ENCODE measurements at regions not wholly inside any gene's neighbourhood (a gene's known extent, or its start where the extent isn't known, plus 50 kb on each side); places are given as distances from the start of the nearest gene placed in this dataset.
"Not testable (repeated sequence)": the region's sequence is repeated elsewhere in the genome, so short reads cannot be mapped to it uniquely, and the experiment has no call there.

DNA sequence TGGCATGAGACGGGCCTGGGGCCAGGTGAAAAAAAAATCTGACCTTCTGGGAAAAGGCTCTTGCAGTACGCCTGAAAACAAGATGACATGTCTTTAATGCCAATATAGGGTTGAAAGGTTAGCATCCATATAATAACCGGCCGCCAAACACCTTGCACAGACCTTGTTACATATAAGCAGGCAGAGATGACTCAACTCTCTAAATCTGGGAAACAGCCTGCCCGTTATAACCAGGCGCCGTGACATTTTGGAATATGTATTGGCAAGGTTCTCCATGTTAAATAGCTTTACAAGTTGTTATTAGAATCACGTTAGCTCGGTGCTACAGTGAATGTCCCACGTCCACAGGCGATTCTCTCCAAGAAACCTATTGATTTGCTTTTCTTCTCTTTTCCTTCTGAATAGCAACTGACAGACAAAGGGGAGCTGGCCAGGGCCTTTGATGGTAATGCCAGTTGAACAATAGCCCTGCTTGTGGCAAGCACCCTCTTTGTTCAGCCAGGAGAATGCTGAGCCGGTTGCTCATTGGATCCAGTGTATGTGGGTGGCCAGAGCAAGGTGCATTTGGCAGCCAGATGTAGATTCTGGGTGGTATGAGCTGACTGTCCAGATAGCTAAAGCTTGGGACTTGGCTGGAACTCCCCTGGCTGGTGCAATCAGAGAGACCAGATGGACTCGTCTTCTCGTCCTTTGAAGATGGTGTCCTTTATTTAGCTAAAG is 80.1 kb upstream of the AUTS2 start:
- no peak for DNase-seq

- DNase-seq: no peak
These were observed 79.6 kb upstream of the AUTS2 start for GRCh38 chr7:69518705-69519077.

DNA sequence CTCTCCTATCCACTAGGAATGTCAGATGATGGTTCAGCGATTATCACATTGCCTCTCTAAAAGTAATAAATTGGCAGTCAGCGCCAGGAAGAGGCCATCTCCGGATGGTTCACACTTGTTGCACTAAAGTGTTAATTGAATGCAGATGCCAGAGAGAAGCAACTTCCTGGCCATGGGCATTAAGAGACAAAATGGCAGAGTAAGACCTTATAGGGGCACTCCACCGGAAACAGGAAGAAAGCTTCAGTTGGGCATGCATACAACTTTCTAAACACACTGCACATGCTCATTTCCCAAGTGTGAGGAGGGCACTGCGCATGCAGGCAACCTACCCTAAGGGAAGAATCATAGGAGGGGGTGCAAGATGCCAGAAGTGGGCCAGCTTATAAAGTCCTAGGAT is 71.7 kb upstream of the AUTS2 start:
- DNase-seq: no peak

DNA sequence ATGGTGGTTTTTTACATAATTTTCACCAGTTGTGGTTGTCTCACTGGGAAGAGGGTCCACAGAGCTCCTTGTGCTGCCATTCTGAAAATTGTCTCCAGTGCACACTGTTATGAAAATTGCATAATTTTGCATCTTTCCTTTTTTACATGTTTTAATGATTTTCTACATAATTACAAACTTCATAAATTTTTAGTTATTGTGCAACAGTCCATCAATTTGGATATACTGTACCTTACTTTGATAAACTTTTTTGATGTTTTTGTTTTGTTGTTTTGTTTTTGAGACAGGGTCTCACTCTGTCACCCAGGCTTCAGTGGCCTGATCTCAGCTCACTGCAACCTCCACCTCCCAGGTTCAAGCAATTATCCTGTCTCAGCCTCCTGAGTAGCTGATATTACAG is 70.6 kb upstream of the AUTS2 start:
- DNase-seq: no peak

GRCh38 chr7:69531050-69531449 is 67.2 kb upstream of the AUTS2 start:
- no peak for DNase-seq

DNA sequence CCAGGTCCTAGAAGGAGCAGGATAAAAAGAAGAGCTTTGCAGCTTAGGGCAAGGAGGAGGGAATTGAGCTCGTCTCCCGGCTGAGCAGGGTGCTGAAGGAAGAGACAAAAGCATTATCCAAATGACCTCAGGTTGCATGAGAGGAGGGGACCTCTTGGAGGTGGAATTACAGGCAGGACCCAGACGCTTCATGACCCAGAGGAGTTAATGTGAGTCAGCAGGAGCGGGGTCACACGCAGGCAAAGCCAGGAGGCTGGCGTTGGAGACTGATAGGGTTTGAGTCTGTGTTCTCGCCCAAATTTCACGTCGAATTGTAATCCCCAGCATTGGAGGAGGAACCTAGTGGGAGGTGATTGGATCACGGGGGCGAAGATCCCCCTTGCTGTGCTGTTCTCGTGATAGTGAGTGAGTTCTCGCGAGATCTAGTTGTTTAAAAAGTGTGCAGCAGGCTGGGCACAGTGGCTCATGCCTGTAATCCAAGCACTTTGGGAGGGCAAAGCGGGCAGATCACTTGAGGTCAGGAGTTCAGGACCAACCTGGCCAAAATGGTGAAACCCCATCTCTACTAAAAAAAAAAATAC is 63.7 kb upstream of the AUTS2 start:
- DNase-seq: no peak

DNA sequence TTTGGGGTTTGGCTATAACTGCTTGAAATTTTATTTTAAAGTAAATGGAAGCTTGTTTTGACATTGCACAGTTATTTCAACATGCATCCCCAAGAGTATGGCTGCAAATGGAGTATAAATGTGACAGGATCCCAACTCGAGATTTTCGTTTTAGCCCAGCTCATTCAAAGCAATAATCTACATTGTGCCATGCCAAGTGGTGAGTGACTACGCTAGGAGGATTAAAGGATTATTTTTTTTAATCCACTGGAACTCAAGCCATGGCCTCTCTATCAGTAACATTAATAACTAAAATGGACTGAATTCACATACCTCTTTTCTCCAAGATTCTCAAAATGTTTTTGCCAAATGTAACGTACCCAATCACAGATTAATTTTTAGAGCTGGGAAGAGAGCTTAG is 60.6 kb upstream of the AUTS2 start:
- DNase-seq: no peak

- no peak for DNase-seq
These were observed 58.7 kb upstream of the AUTS2 start for GRCh38 chr7:69539531-69539930.

DNA sequence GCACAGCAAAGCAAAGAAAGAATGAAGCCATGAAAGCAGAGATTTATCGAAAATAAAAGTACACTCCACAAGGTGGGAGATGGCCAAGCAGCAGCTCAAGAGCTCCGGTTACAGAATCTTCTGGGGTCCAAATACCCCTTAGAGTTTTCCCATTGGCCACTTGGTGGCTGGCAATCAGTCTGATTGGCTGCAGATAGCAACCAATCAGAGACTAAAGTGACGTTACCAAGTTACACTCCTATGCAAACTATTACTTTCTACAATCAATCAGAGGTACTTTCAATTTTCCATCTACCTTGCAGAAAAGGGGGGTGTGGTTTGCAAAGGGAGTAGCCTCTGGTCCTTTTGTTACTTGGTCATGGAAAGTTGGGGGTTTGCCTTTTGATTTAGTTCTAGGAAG is 58.0 kb upstream of the AUTS2 start:
- DNase-seq: no peak

DNA sequence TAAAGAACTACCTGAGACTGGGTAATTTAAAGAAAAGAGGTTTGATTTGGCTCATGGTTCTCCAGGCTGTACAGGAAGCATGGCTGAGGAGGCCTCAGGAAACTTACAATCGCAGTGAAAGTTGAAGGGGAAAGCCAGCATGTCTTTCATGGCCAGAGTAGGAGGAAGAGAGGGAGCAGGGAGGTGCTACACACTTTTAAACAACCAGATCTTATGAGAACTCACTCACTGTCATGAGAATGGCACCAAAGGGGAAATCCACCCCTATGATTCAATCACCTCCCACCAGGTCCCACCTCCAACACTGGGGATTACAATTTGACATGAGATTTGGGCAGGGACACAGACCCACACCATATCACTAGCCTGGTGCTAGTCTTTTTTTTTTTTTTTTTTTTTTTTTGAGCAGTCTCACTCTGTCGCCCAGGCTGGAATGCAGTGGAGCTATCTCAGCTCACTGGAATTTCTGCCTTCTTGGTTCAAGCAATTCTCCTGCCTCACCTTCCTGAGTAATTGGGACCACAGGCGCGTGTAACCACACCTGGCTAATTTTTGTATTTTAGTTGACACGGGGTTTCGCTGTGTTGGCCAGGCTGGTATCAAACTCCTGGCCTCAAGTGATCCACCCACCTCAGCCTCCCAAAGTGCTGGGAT is 56.4 kb upstream of the AUTS2 start:
- DNase-seq: not testable (repeated sequence)

DNA sequence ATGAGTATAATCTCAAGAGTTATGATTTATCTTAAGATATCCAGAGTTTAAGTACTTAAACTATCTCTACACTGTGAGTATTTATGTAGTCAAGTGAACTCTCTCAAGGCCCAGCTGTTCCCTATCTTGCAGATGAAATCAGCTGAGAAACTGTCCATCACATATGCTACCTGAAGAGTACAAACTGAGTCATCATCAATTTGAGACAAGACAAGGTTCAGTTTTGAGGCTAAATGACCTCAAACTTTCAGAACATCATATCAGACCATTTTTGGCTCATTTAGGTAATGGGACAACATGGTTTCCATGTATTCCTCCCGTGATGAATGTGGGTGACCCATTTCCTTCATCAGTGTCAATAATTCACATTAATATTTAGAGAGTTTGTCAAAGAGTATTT is 53.1 kb upstream of the AUTS2 start:
- no peak for DNase-seq
